HEK293 (cell line): ENCODE measurements at regions not wholly inside any gene's neighbourhood (a gene's known extent, or its start where the extent isn't known, plus 50 kb on each side); places are given as distances from the start of the nearest gene placed in this dataset.

ENCODE experiments used
- CTCF ChIA-PET: fragments of 350-600 bp; formaldehyde crosslinking; extraction: SDS; loops from one replicate; lab custom pipeline; 2021; ENCODE audit warnings: antibody characterized with exemption; lab: Yijun Ruan, JAX
- POLR2A ChIA-PET: fragments of 300-600 bp; formaldehyde crosslinking; extraction: SDS; loops from one replicate; lab custom pipeline; 2020; ENCODE audit warnings: antibody characterized with exemption, inconsistent platforms; lab: Yijun Ruan, JAX
- H3K27ac ChIP-seq: fragments of 200-500 bp; sonication (Bioruptor generic); 2 replicates; pipeline ENCODE4 v1.5.1; 2014; ENCODE audit warnings: low read depth, low read length, control low read depth, inconsistent platforms; ENCODE audit errors: extremely low read depth
- H3K36me3 ChIP-seq, 2 experiments: fragments of 200-500 bp in 1 of 2; sonication (Bioruptor generic) in 1 of 2; 1 replicate in 1 of 2; 2 replicates in 1 of 2; pipeline ENCODE4 v1.5.1; 2014 to 2017; ENCODE audit warnings: inconsistent platforms in 2 of 2, low read length in 2 of 2; ENCODE audit not compliant: control insufficient read depth in 2 of 2, insufficient read depth in 1 of 2
- H3K4me1 ChIP-seq: fragments of 200-500 bp; sonication (Bioruptor generic); 2 replicates; pipeline ENCODE4 v1.5.1; 2014; ENCODE audit warnings: mild to moderate bottlenecking, low read length, inconsistent platforms; ENCODE audit not compliant: control insufficient read depth, insufficient read depth
- H3K4me3 ChIP-seq: 2 replicates; pipeline ENCODE4 v1.5.1; 2011; ENCODE audit warnings: low read depth, mild to moderate bottlenecking, control low read depth, low read length, moderate library complexity
- H3K9me3 ChIP-seq: fragments of 200-500 bp; sonication (Bioruptor generic); 2 replicates; pipeline ENCODE4 v1.5.1; 2014; ENCODE audit warnings: low read depth, low read length, inconsistent platforms; ENCODE audit not compliant: control insufficient read depth, insufficient read depth
- GLI4 ChIP-seq: fragments of 450-650 bp; formaldehyde crosslinking; IDR thresholded peaks from 2 replicates; pipeline ENCODE4 v1.5.1; 2016; ENCODE audit warnings: missing biosample characterization, missing genetic modification characterization
- HOXC10 ChIP-seq: sonication (generic); formaldehyde crosslinking; IDR thresholded peaks from 2 replicates; pipeline ENCODE4 v1.8.1; 2023; ENCODE audit warnings: mild to moderate bottlenecking, missing genetic modification reagents
- INSM2 ChIP-seq: fragments of 450-650 bp; formaldehyde crosslinking; IDR thresholded peaks from 2 replicates; pipeline ENCODE4 v1.5.1; 2016; ENCODE audit warnings: missing biosample characterization, missing genetic modification characterization
- KLF7 ChIP-seq: fragments of 450-650 bp; formaldehyde crosslinking; IDR thresholded peaks from 2 replicates; pipeline ENCODE4 v1.5.1; 2016; ENCODE audit warnings: missing biosample characterization, missing genetic modification characterization, borderline replicate concordance
- SALL2 ChIP-seq: fragments of 450-650 bp; formaldehyde crosslinking; IDR thresholded peaks from 2 replicates; pipeline ENCODE4 v1.5.0; 2017; ENCODE audit warnings: missing biosample characterization, mild to moderate bottlenecking, missing genetic modification characterization, borderline replicate concordance
- SETDB1 ChIP-seq: IDR thresholded peaks from one replicate; pipeline ENCODE4 v1.6.1; 2017; ENCODE audit warnings: mild to moderate bottlenecking, low read length, moderate library complexity, mixed read lengths; ENCODE audit not compliant: insufficient read length
- WT1 ChIP-seq: fragments of 450-650 bp; formaldehyde crosslinking; IDR thresholded peaks from 2 replicates; pipeline ENCODE4 v1.5.1; 2016; ENCODE audit warnings: missing biosample characterization, missing genetic modification characterization
- ZBTB20 ChIP-seq: fragments of 450-650 bp; formaldehyde crosslinking; IDR thresholded peaks from 2 replicates; pipeline ENCODE4 v1.5.1; 2016; ENCODE audit warnings: missing biosample characterization, missing genetic modification characterization
- ZBTB6 ChIP-seq: fragments of 450-650 bp; formaldehyde crosslinking; IDR thresholded peaks from 2 replicates; pipeline ENCODE4 v1.5.1; 2017; ENCODE audit warnings: missing biosample characterization, missing genetic modification characterization
- ZFHX2 ChIP-seq: fragments of 450-650 bp; formaldehyde crosslinking; conservative IDR thresholded peaks from 2 replicates; pipeline ENCODE4 v1.5.1; 2016; ENCODE audit warnings: missing biosample characterization, missing genetic modification characterization
- ZNF112 ChIP-seq: fragments of 450-650 bp; formaldehyde crosslinking; IDR thresholded peaks from 2 replicates; pipeline ENCODE4 v1.5.0; 2017; ENCODE audit warnings: missing biosample characterization, missing genetic modification characterization
- ZNF133 ChIP-seq: fragments of 450-650 bp; formaldehyde crosslinking; IDR thresholded peaks from 2 replicates; pipeline ENCODE4 v1.5.1; 2016; ENCODE audit warnings: missing biosample characterization, missing genetic modification characterization
- ZNF140 ChIP-seq: fragments of 450-650 bp; formaldehyde crosslinking; IDR thresholded peaks from 2 replicates; pipeline ENCODE4 v1.5.1; 2016; ENCODE audit warnings: missing biosample characterization, missing genetic modification characterization
- ZNF223 ChIP-seq: fragments of 450-650 bp; formaldehyde crosslinking; IDR thresholded peaks from 2 replicates; pipeline ENCODE4 v1.5.1; 2016; ENCODE audit warnings: missing biosample characterization, missing genetic modification characterization
- ZNF324 ChIP-seq: fragments of 450-650 bp; formaldehyde crosslinking; IDR thresholded peaks from 2 replicates; pipeline ENCODE4 v1.5.1; 2016; ENCODE audit warnings: missing biosample characterization, missing genetic modification characterization
- ZNF335 ChIP-seq: fragments of 450-650 bp; formaldehyde crosslinking; conservative IDR thresholded peaks from 2 replicates; pipeline ENCODE4 v1.5.1; 2016; ENCODE audit warnings: missing biosample characterization, missing genetic modification characterization
- ZNF433 ChIP-seq: fragments of 450-650 bp; formaldehyde crosslinking; IDR thresholded peaks from 2 replicates; pipeline ENCODE4 v1.5.1; 2016; ENCODE audit warnings: missing biosample characterization, missing genetic modification characterization, low read depth
- ZNF449 ChIP-seq: fragments of 450-650 bp; formaldehyde crosslinking; IDR thresholded peaks from 2 replicates; pipeline ENCODE4 v1.5.1; 2017; ENCODE audit warnings: missing biosample characterization, mild to moderate bottlenecking, missing genetic modification characterization, moderate library complexity
- ZNF473 ChIP-seq: fragments of 450-650 bp; formaldehyde crosslinking; IDR thresholded peaks from 2 replicates; pipeline ENCODE4 v1.5.1; 2017; ENCODE audit warnings: missing biosample characterization, missing genetic modification characterization
- ZNF501 ChIP-seq: fragments of 450-650 bp; formaldehyde crosslinking; IDR thresholded peaks from 2 replicates; pipeline ENCODE4 v1.5.1; 2016; ENCODE audit warnings: missing biosample characterization, missing genetic modification characterization
- ZNF561 ChIP-seq: fragments of 450-650 bp; IDR thresholded peaks from 2 replicates; pipeline ENCODE4 v1.5.1; 2018; ENCODE audit warnings: missing biosample characterization, missing genetic modification characterization, borderline replicate concordance
- ZNF707 ChIP-seq: fragments of 450-650 bp; formaldehyde crosslinking; IDR thresholded peaks from 2 replicates; pipeline ENCODE4 v1.5.1; 2016; ENCODE audit warnings: missing biosample characterization, missing genetic modification characterization
- ZNF785 ChIP-seq: fragments of 450-650 bp; formaldehyde crosslinking; IDR thresholded peaks from 2 replicates; pipeline ENCODE4 v1.5.1; 2016; ENCODE audit warnings: missing biosample characterization, missing genetic modification characterization
- ZNF843 ChIP-seq: fragments of 450-650 bp; formaldehyde crosslinking; IDR thresholded peaks from 2 replicates; pipeline ENCODE4 v1.5.1; 2016; ENCODE audit warnings: missing biosample characterization, missing genetic modification characterization
- ZSCAN16 ChIP-seq: fragments of 450-650 bp; formaldehyde crosslinking; IDR thresholded peaks from 2 replicates; pipeline ENCODE4 v1.5.1; 2016; ENCODE audit warnings: missing biosample characterization, missing genetic modification characterization
- TF ChIP-seq, protein P1 (sequence below): fragments of 450-650 bp; formaldehyde crosslinking; IDR thresholded peaks from 2 replicates; pipeline ENCODE4; 2016; ENCODE audit warnings: missing biosample characterization, missing genetic modification characterization
- TF ChIP-seq, protein P2 (sequence below): fragments of 450-650 bp; formaldehyde crosslinking; optimal IDR thresholded peaks from 2 replicates; pipeline ENCODE3; 2016; ENCODE audit warnings: missing biosample characterization, mild to moderate bottlenecking, missing genetic modification characterization
- TF ChIP-seq, protein P3 (sequence below): IDR thresholded peaks from 2 replicates; pipeline ENCODE4 v1.6.1; 2011; ENCODE audit warnings: mild to moderate bottlenecking, low read depth, low read length, borderline replicate concordance
- TF ChIP-seq, protein P4 (sequence below): fragments of 450-650 bp; formaldehyde crosslinking; IDR thresholded peaks from 2 replicates; pipeline ENCODE4 v1.5.1; 2016; ENCODE audit warnings: missing biosample characterization, missing genetic modification characterization, low read depth

DNA sequence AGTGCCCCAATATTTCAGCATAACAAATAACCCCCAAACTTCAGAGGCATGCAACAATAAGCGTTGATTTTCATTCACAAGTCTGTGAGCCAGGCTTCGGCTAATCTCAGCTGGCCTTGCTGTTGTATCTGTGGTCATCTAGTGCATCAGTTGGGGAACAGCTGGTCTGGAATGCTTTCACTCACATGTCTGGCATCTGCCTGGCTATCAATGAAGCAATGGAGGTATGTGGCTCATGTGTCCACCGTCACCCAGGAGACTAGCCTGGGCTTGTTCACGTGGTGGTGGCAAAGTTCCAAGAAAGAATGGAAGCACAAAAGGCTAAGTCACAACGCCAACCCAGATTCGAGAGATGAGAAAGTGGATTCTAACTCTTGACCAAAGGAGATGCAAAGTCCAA lies 304.8 kb upstream of the ISX start:
- H3K9me3 ChIP-seq, result no peaks in the 10 kb centered on the region
- ChIA-PET CTCF (no interaction called here), POLR2A (no interaction called here)
- H3K4me3 ChIP-seq, result no peak overlapping the region
- no peak overlapping the region for H3K27ac ChIP-seq
- TF ChIP-seq, protein P1, sequence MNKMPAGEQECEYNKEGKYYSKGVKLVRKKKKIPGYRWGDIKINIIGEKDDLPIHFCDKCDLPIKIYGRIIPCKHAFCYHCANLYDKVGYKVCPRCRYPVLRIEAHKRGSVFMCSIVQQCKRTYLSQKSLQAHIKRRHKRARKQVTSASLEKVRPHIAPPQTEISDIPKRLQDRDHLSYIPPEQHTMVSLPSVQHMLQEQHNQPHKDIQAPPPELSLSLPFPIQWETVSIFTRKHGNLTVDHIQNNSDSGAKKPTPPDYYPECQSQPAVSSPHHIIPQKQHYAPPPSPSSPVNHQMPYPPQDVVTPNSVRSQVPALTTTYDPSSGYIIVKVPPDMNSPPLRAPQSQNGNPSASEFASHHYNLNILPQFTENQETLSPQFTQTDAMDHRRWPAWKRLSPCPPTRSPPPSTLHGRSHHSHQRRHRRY (tag by site-specific recombination), result no peak
- TF ChIP-seq ZNF473 (tag by site-specific recombination), result no peak
- no peak for TF ChIP-seq ZNF433
- no peak for TF ChIP-seq ZNF112 (tag by site-specific recombination)
- no peak for TF ChIP-seq ZSCAN16 (tag by site-specific recombination)
- TF ChIP-seq GLI4, result no peak
- no peak for TF ChIP-seq SETDB1
- no peak for TF ChIP-seq ZBTB20 (tag by site-specific recombination)
- TF ChIP-seq KLF7 (tag by site-specific recombination), result no peak
- no peak for TF ChIP-seq INSM2
- TF ChIP-seq, protein P2, sequence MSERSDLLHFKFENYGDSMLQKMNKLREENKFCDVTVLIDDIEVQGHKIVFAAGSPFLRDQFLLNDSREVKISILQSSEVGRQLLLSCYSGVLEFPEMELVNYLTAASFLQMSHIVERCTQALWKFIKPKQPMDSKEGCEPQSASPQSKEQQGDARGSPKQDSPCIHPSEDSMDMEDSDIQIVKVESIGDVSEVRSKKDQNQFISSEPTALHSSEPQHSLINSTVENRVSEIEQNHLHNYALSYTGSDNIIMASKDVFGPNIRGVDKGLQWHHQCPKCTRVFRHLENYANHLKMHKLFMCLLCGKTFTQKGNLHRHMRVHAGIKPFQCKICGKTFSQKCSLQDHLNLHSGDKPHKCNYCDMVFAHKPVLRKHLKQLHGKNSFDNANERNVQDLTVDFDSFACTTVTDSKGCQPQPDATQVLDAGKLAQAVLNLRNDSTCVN, result no peak
- TF ChIP-seq ZFHX2 (tag by site-specific recombination), result no peak
- TF ChIP-seq ZNF324 (tag by site-specific recombination), result no peak
- TF ChIP-seq HOXC10 (CRISPR knock-in tag), result no peak
- no peak for TF ChIP-seq ZNF140
- TF ChIP-seq ZNF707, result no peak
- no peak for TF ChIP-seq WT1 (tag by site-specific recombination)
- TF ChIP-seq ZNF449, result no peak
- no peak for TF ChIP-seq ZNF843
- no peak for TF ChIP-seq ZNF561
- H3K4me1 ChIP-seq, result no peaks in the 10 kb centered on the region
- H3K36me3 ChIP-seq, result no peaks in the 10 kb centered on the region

DNA sequence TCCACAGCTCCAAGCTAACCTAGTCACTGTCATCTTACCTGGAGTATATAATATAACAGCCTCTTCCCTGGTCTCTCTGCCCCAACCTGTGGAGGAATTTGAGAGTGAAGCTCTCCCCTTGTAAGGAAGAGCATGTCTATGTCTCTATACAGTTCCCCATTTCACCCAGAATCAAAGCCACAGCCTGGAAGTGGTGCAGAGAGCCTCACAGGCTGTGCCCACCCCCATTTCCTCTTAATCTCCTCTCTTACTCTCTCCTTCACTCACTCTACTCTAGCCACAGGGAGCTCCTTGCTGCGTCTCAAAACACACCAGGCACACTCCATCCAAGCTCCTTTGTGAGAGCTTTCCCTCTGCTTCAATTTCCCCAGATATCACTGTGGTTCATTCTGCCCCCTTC lies 302.5 kb upstream of the ISX start:
- CTCF ChIA-PET, result no interaction called here
- H3K27ac ChIP-seq, result no peak overlapping the region
- no peak for TF ChIP-seq ZNF501 (tag by site-specific recombination)
- TF ChIP-seq ZNF335 (tag by site-specific recombination), result no peak
- TF ChIP-seq ZNF785 (tag by site-specific recombination), result no peak
- TF ChIP-seq ZNF223 (tag by site-specific recombination), result no peak
- TF ChIP-seq, protein P3, sequence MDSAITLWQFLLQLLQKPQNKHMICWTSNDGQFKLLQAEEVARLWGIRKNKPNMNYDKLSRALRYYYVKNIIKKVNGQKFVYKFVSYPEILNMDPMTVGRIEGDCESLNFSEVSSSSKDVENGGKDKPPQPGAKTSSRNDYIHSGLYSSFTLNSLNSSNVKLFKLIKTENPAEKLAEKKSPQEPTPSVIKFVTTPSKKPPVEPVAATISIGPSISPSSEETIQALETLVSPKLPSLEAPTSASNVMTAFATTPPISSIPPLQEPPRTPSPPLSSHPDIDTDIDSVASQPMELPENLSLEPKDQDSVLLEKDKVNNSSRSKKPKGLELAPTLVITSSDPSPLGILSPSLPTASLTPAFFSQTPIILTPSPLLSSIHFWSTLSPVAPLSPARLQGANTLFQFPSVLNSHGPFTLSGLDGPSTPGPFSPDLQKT, result no peak
- TF ChIP-seq, protein P4, sequence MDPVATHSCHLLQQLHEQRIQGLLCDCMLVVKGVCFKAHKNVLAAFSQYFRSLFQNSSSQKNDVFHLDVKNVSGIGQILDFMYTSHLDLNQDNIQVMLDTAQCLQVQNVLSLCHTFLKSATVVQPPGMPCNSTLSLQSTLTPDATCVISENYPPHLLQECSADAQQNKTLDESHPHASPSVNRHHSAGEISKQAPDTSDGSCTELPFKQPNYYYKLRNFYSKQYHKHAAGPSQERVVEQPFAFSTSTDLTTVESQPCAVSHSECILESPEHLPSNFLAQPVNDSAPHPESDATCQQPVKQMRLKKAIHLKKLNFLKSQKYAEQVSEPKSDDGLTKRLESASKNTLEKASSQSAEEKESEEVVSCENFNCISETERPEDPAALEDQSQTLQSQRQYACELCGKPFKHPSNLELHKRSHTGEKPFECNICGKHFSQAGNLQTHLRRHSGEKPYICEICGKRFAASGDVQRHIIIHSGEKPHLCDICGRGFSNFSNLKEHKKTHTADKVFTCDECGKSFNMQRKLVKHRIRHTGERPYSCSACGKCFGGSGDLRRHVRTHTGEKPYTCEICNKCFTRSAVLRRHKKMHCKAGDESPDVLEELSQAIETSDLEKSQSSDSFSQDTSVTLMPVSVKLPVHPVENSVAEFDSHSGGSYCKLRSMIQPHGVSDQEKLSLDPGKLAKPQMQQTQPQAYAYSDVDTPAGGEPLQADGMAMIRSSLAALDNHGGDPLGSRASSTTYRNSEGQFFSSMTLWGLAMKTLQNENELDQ (tag by site-specific recombination), result no peak
- TF ChIP-seq ZNF133 (tag by site-specific recombination), result no peak
- TF ChIP-seq SALL2 (tag by site-specific recombination), result no peak
- no peak for TF ChIP-seq ZBTB6 (tag by site-specific recombination)

More for the DNA sequence above, 302.5 kb upstream of the ISX start:
- POLR2A ChIA-PET, result no interaction called here
- no peaks in the 10 kb centered on the region for H3K36me3 ChIP-seq
- H3K9me3 ChIP-seq, result no peaks in the 10 kb centered on the region
- H3K4me3 ChIP-seq, result no peak overlapping the region
- H3K4me1 ChIP-seq, result no peaks in the 10 kb centered on the region
